HG03520 (cell line): ENCODE measurements at regions not wholly inside any gene's neighbourhood (a gene's known extent, or its start where the extent isn't known, plus 50 kb on each side); places are given as distances from the start of the nearest gene placed in this dataset.

Source experiments
- ATAC-seq: cut with Tn5 transposase; IDR thresholded peaks from one replicate; pipeline ENCODE4 v1.9.1; 2021; ENCODE audit warnings: mild to moderate bottlenecking, moderate library complexity; ENCODE audit not compliant: unreplicated experiment

DNA sequence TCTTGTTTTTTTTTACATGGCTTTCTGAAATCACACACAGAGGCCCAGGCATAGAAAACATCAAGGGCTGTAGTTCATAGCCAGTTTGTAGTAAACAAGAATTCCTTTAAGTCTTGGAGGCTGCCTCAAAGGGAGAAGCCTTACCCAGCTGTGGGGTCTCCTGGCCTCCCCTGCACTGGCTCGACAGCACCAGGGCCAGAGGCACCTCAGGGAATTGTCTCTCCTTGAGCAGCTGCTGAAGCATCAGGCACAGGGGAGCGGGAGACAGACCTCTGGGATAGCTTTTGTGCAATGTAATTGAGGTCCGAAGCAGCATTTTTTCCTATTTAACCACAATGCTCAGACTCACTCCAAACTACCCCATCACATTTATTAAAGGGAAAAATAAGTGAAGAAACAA, 209.1 kb downstream of the HRH4 start:
- ATAC-seq = no peak

DNA sequence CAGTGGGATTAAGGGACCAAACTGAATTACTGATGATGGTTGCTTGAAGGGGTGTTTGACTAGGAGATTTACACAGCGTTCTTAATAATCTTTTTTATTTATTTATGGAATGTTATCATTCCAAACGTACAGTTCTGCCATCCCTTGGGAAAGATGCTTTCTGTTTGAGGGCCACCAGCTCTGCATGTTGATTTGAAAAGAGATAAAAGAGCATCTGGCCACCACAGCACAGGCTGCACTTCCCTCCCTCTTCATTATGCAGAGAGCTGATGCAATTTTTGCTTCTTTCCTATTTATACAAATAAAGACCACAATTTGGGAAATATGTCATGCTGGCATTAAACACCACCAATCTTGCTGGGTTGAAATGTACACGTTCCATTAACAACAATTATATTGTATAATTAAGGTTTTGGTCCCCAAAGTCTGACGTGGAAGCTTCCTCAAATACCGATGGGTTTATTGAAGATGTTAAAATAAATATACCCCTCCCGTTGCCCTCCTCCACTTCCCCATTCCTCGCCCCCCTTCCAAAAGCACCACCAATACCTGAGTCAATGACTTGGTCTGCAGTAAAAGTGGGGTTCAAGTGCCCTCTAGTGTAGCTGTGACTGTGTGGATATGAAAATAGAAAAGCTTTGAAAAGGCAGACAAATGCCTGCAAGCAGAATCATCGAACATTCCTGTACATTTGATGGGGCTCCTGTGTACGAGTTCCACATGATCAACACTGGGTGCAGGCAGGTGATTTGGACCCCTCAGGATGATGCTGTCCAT, 211.9 kb downstream of the HRH4 start:
- no peak for ATAC-seq

DNA sequence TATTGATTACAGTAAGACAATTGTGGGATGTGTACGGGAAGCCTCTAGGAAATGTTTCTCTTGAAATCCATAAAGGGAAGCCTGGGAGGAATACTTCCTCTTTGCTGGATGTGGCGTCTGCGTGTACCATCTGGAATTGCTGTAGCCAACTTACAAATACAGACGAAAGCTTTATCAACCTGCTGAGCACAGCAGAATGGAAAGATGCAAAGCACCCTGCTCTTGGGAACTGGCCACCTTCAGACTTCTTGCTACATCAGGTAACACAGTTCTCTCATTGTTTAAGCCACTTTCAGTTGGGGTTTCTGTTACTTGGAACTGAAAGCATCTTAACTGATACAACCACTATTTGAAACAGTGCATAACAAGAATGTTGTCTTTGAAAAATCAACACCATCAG, 213.8 kb downstream of the HRH4 start:
- no peak for ATAC-seq

DNA sequence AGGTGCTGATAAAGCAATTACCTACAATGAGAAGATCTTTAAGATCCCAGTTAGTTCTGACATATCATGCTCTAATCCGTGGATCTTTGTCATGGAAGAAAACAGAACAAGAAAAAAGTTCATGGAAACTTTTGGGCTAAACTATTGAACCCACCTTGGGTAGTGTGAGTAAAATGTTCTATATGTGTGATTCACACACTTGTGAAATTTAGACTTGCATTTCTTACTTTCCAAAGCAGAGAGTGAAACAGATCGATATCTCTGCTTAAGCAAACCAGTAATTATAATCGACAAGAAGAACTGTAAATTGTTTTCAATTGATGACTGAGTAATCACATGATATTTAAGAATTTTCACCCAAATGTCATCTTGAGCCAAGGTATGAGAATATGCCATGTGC, 214.2 kb downstream of the HRH4 start:
- ATAC-seq = no peak

DNA sequence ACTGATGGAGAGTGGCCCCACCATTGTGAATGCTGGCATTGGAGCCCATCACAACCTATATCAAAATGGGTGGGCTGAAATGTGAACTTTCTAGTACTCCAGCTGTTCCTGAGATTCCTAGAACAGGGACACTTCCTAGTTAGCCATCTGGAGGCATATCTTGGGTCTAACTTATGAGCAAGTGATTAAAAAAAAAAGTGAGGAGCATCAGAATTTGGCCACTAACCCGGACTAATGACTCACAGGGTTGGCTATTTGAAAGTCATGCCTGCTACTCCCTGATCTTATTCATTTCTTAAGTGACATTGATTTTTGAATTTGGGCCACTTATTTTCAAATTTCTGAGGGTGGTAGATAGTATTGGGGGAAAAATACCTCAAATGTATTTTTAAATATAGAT, 216.6 kb downstream of the HRH4 start:
- no peak for ATAC-seq

DNA sequence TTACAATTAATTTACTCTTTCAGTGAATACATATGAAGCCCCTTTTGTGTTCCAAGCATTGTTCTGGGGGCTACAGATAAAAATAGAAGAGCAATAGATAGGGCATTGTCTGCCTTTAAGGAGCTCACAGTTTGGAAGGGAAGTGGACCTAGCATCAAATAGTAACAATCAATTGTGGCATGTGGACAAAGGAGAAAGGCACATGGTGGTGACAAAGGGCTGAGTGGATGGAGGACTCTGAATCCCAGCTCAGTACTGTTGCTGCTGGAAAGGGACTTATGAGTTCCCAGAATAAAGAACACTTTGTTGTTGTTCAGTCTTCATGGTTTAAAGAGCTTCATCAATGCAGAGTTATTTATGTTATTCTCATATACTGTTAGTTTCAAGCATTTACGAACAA, 217.7 kb downstream of the HRH4 start:
- ATAC-seq = no peak

DNA sequence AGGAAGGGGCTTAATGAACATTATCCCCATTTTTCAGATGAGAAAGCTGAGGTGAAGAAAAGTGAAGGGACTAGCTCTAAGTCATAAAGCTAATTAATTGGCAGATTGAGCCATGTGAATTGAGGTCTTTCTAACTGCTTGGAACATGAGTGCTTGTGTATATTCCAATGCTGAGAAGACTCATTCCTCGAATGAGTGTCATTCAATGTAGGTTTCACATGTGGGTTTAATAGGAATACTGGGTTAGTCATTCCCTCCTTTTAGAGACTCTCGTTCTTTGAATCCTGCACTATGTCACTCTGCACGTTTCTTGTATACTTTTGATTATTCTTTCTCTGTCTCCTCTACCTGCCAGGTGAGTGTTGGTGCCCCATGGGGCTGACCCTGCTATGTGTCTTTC, 218.2 kb downstream of the HRH4 start:
- ATAC-seq = no peak

DNA sequence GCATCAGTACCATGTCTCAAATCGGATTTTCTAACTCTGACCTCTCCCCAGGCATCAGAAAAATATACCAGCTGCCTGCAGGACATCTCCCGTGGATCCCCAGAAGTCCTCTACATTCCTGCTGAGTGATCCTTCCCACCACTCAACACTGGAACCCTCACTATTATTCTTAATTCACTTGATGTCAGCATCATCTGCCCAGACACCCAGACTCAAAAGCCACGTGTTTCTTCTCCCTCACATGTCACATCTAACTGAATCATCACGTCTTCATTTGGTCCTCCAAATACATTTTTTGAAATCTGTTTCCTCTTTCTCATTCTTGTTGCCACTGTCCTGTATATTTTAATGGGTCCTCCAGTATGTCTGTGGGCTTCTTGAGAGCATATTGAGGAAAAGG, 218.6 kb downstream of the HRH4 start:
- no peak for ATAC-seq

DNA sequence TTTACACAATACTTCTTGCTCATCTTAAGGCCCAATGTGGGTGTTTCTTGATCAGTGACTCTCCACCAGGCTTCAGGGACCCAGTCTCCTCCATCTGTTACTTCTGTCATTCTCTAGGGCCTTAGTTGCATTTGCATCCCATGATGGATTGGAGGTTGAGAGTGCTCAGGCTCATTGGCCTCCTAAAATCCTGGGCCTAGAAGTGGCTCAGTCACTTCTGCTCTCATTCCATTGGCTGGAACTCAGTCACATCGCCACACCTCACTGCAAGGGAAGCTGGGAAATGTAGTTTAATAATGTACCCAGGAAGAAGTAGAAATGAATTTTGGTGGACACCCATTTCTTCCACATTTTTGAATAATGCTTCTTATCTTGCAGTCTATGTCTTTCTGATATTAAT, 223.5 kb downstream of the HRH4 start:
- ATAC-seq = no peak

DNA sequence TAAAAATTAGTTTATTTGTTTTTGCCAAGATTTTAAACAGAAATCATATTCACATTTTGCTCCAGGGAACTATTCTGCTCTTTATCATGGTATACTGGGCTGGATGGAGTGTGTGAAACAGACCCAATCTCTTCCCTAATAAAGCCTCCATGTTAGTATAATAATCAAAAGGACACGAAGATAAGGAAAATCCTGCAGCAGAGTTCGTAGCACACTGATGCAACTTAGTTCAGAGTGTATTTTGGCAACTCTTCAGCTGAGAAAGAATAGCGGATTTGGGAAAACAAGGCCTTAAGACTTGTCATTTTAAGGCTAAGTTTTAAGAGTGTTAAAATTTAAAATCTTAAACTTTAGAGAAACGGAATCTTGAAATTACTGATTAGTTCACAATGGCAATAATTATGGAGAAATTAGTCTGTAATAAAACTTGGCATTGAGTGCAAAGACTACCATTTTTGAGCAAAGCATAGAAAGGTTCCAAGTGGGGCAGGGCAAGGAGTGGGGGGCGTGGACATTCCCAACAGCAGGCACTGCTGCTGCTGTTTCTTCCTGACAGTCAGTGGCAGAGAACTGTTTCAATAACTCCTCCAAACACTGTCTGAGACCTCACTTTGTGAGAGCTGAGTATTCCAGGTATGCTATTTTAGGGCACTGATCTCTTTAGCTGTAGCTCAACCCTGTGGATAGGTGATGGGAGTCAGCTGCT, 225.0 kb downstream of the HRH4 start:
- ATAC-seq = no peak

DNA sequence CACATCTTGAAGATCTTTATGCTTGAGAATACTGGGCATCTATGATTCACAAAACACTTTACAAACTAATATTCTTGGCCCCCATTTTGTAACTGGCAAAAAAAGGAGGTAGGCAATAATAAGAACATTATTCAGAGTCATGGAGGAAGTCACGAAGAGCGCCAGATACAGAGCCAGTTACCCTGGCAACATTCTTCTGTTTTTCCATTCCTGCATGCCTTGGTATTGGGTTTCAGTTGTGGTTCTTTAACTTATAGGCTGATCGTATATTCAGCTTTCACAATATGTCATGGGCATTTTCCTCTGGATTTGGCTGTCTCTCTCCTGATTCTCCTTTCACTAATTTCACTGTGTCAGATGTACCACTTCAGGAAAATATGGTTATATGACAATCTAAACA, 234.7 kb downstream of the HRH4 start:
- no peak for ATAC-seq

DNA sequence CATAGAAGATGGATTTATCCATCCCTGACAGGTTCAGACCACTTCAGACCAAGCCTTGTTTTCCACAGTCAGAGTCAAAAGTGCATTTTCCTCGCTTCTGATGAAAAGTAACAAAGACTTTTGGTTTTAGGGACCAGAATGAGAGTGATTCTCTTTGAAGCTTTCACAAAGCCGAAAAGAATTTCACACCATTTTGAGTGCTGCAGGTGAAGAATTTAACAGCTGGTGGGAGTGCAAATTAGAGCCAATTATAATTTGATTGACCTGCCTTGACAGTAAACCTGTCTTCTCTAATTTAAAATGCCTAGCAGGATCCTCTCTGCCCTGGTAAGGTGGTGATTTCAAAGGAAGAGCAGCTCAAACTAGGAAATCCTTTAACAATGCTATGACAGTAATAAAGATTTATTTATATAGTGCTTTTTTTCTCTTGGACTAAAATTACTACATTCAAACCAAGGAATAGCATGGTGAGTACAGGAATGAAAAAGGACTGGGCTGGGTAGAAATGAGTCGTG, 241.6 kb downstream of the HRH4 start:
- no peak for ATAC-seq

DNA sequence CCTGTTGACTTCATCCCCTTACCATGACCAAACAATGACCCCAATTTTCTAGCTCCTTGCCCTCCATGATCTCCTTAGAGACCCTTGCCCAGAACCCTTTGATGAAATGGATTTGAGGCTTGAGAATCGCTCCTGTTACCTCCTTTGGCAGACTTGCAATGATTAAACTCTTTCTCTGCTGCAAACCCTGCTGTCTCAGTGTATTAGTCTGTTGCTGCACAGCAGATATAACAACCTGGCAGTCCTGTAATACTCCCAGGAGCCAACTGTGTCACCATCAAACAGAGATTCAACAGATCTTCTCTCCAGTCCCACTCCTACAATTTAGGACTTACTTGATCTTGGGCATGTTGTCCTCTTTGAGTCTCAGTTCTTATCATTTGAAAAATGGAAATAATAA, 242.9 kb downstream of the HRH4 start:
- ATAC-seq = no peak

DNA sequence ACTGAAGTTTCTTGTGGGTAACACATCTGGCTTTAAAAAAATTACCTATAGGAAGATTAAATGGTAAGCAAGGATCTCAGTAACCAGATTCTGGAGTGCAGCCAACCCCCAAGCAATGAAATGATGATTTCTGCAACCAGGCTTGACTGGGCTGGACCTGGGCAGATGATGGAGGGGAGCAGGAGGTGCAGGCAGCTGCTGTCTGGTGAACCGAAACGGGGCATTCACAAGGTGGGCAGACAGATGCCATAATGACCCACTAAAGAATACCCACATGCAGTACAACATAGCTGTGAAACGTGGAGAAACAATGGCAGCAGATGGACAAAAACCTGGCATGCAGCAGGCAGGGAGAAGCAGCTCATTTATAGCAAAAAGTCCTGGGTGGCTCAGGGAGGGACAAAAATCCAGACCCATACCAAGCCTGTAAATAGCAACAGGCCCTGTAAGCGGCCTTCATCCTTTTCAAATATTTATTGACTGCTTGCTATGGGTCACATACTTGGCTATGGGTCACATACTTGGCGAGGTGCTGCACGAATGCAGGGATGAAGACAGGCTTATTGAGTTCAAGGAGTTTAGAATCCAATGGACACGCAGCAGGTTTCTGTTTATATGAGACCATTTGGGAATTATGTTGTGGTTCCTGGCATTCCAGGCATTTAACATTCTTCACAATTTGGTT, 244.7 kb downstream of the HRH4 start:
- no peak for ATAC-seq

DNA sequence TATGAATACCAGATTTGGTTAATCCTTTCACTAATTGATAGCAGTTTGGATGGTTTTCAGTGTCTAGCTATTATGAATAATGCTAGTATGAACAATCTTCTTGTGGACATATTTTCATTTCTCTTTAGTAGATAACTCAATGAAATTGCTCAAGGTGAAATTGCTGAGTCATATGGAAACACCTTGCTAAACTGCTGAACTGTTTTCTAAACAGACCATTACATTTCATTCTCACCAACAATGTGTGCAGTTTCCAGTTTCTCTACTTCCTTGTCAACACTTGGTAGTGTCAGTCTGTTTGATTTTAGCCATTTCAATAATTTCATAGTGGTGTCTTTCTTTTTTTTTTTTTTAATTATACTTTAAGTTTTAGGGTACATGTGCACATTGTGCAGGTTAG, 250.0 kb downstream of the HRH4 start:
- ATAC-seq = no peak

DNA sequence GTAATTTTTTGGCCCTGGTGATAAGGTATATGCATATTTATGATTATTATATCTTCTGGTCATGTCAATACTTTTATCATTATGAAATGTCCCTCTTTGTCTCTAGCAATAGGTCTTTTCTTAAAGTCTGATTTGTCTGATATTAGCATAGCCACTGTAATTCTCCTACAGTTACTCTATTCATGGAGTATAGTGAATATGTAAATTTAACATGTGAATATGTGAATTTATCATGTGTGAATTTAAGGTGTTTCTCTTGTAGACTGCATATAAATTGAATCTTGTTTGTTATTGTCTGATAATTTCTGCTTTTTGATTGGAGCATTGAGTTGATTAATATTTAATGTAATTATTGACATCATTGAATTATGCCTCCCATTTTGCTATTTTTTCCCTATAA, 259.4 kb downstream of the HRH4 start:
- ATAC-seq = no peak

DNA sequence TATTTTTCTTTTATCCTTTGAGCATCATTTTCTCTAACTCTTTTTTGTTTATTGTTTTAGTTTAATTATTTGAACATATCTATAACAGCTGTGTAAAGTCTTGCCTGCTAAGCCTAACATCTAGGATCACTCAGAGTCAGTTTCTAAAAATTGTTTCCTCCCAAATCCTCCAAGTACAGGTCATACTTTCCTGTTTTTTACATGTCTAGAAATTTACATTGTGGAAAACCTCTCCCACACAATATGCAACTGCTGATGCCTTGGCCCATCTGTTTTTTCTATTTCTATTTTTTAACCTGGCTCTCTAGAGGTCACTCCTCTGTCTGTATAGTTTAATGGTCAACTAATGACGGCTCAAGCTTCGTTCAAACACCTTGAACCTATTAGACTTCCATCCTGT, 261.0 kb downstream of the HRH4 start:
- no peak for ATAC-seq

DNA sequence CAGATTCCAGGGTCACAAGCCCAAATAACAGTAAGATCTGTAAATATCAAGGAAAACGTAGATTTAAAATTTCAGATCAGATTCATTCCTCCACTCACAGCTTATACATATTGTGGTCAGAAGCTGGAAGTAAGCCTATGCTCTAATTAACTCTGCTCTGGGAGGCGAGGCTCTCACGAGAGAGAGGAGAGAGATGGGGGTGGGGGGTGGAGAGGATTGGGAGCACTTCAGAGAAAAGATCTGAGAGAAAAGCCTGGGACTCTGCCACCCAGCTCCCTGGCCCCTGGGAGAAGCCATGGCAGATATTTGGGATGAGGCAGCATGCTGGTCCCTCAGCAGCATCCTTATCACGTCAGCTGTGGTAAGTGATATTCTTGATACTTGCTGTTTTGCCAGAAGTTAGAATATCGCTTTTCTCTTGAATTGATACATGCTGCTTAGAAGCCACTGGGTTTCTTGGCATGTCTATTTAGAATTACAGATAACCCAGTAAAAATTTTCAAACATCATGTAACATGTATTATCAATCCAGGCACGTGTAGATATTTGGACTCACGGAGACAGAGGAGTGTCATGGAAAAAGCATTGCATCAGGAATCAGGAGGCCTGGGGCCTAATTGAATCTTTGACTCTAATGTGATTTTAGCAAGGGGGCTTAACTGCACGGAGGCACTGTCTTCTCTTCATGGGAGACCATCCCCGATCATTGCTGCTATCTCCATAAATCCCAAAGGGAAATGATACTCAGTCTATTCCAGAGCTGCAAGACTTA, 265.4 kb downstream of the HRH4 start:
- ATAC-seq = no peak

DNA sequence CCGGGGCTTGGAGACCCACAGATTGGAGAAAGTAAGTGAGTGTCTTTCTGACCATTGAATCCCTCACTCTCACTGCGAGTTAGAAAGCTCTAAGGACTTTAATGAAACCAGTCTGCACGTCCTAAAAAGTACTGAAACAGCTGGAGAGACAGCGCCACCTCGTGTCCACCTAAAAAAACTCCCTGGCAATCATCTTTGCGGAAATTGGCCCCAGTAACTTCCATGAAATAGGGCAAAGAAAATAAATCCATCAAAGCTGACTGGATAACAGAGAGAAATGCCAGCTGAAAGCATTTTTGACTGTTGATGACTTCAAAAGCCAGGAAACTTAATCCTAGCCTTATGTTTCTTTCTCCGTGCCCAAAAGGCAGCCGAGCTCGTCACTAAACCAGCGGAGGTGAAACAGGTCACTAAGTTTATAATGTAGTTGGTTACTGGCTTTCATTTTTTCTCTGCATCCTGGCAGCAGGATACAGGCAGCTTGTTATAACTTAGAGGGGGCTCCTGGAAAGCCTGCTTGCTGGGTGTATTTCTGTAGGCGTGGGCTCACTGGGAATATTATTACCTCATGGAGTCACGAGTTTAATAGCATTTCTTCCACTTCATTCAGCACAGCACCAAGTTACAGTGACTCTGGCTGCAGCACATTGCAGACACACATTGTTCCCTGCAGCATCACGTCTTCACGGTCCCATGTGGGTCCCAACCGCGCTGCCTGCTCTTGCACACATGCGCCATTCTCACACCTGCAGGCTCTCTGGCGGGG, 266.5 kb downstream of the HRH4 start:
- no peak for ATAC-seq

DNA sequence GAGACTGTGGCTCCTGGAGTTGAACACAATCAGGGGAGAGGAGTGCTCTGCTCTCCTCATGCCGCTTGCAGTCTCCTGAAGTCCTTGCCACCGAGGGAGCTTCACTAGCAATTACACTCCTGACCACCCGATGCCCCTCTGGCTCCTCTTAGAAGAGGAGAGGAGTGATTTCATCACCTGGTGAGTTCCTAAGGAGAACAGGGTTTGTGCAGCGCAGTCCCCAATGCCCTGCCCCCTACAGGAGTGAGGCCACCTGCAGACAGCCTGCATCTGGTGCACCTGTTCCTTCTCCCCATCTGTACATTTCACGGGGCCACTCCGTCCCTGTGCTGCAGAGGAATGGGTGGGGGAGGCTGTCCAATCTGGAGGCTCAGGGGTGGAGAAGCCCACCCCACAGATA, 267.2 kb downstream of the HRH4 start:
- ATAC-seq = no peak
